NB4 (cell line): ENCODE measurements at regions not wholly inside any gene's neighbourhood (a gene's known extent, or its start where the extent isn't known, plus 50 kb on each side); places are given as distances from the start of the nearest gene placed in this dataset.

Source experiments
- DNase-seq: peaks from one replicate; pipeline ENCODE4 v3.0.0; 2010; ENCODE audit warnings: low read depth
- H3K4me3 ChIP-seq: one replicate; pipeline ENCODE4 v1.5.1; 2011; ENCODE audit warnings: mild to moderate bottlenecking, low read depth, low read length, moderate library complexity
- MYC ChIP-seq: IDR thresholded peaks from 2 replicates; pipeline ENCODE4 v1.6.1; 2011; ENCODE audit warnings: low read depth, low read length
- POLR2A ChIP-seq: IDR thresholded peaks from 2 replicates; pipeline ENCODE4 v1.6.1; 2011; ENCODE audit warnings: mild to moderate bottlenecking; ENCODE audit not compliant: insufficient read length; ENCODE audit errors: extremely low read depth
- TF ChIP-seq, protein P1 (sequence below): IDR thresholded peaks from 2 replicates; pipeline ENCODE4 v1.6.1; 2011; ENCODE audit warnings: low read depth, low read length
- TF ChIP-seq, protein P2 (sequence below): IDR thresholded peaks from one replicate; pipeline ENCODE4 v1.5.1; 2012; ENCODE audit warnings: low read depth, low read length

DNA sequence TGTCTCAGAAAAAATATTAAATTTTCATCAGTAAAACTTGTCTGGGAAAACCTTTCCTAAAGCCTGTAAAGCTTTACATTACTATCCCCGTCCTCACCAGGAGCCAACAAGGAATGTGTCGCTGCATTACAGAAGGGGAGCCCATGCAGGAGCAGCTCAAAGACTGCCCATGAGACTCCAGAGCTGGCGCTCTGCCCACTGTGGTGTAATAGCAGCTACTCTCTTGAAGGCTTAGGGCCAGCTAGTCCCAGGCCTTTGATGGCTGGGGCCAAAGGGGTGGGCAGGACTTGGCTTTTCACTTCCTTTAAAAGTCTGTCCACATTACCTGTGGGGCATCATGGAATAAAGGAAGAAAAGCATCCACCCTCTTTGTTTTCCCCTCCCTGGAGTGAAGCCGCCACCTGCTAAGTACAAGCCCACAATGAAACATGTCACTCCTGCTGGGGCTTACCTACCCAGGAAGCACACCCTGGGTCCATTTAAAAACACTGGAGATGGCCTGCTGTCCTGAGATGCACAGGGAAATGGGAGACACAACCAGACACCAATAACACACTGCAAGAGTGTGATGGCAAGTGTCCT, 150.7 kb downstream of the ADAMTS15 start:
- TF ChIP-seq, protein P1, sequence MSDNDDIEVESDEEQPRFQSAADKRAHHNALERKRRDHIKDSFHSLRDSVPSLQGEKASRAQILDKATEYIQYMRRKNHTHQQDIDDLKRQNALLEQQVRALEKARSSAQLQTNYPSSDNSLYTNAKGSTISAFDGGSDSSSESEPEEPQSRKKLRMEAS = no peak
- TF ChIP-seq, protein P2, sequence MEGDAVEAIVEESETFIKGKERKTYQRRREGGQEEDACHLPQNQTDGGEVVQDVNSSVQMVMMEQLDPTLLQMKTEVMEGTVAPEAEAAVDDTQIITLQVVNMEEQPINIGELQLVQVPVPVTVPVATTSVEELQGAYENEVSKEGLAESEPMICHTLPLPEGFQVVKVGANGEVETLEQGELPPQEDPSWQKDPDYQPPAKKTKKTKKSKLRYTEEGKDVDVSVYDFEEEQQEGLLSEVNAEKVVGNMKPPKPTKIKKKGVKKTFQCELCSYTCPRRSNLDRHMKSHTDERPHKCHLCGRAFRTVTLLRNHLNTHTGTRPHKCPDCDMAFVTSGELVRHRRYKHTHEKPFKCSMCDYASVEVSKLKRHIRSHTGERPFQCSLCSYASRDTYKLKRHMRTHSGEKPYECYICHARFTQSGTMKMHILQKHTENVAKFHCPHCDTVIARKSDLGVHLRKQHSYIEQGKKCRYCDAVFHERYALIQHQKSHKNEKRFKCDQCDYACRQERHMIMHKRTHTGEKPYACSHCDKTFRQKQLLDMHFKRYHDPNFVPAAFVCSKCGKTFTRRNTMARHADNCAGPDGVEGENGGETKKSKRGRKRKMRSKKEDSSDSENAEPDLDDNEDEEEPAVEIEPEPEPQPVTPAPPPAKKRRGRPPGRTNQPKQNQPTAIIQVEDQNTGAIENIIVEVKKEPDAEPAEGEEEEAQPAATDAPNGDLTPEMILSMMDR = no peak
- TF ChIP-seq POLR2A (no peak), MYC (no peak)
- no peak for DNase-seq

DNA sequence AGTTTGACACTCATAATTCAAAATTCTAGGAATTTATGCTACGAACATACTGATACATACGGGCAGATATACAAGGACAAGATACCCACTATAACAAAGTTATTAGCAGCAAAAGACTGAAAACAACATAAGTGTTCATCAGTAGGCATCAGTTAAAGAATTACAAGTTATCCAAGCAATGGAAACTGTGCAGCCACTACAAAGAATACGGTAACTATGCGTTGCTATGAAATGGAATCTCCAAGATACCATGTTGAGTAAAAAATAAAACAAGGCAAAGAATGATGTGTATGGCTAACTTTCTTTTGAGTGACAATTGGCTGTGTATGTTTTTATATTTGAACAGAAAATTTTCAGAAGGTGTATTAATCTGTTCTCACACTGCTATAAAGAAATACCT, 151.7 kb downstream of the ADAMTS15 start:
- TF ChIP-seq POLR2A = no peak
- H3K4me3 ChIP-seq = no peak overlapping the region
- DNase-seq = no peak

More for the DNA sequence above, 150.7 kb downstream of the ADAMTS15 start:
- H3K4me3 ChIP-seq = no peak overlapping the region

DNA sequence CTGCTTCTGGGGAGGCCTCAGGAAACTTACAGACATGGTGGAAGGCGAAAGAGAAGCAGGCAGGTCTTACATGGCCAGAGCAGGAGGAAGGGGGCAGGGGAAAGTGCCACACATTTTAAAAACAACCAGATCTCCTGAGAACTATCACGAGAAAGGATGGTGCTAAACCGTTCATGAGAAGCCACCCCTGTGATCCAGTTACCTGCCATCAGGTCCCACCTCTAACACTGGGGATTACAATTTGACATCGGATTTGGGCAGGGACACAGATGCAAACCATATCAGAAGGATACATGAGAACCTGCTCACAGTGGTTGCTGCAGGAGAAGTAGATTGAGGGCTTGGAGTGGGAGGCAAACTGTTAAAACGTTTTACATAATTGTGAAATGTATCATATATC, 152.2 kb downstream of the ADAMTS15 start:
- no peak for DNase-seq
- H3K4me3 ChIP-seq = no peak overlapping the region
- TF ChIP-seq, protein P2 = no peak
- TF ChIP-seq POLR2A (no peak), MYC (no peak)
- TF ChIP-seq, protein P1 = no peak

DNA sequence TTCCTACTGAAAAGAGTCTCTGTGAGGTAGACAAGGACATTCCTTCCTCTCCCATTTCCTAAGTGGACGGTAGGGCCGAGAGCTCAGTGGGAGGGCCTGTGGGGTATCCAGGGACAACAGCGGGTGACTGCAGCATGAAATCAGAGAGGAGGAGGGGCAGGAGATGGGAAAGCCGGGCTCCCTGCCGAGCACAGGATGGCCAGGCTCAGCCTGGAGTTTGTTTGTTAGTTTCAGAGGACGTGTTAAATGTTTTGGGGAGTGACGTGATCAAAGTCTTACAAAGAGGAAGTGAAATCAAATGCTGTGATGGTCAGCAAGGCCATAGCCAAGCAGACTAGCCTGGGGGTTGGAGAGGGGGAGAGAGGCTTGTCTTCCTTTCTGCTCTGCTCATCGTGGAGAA, 152.7 kb downstream of the ADAMTS15 start:
- peak; percentile 31 for DNase-seq
- H3K4me3 ChIP-seq = no peak overlapping the region
- TF ChIP-seq, protein P2 = no peak
- no peak for TF ChIP-seq POLR2A
- TF ChIP-seq MYC = no peak
- TF ChIP-seq, protein P1 = no peak

DNA sequence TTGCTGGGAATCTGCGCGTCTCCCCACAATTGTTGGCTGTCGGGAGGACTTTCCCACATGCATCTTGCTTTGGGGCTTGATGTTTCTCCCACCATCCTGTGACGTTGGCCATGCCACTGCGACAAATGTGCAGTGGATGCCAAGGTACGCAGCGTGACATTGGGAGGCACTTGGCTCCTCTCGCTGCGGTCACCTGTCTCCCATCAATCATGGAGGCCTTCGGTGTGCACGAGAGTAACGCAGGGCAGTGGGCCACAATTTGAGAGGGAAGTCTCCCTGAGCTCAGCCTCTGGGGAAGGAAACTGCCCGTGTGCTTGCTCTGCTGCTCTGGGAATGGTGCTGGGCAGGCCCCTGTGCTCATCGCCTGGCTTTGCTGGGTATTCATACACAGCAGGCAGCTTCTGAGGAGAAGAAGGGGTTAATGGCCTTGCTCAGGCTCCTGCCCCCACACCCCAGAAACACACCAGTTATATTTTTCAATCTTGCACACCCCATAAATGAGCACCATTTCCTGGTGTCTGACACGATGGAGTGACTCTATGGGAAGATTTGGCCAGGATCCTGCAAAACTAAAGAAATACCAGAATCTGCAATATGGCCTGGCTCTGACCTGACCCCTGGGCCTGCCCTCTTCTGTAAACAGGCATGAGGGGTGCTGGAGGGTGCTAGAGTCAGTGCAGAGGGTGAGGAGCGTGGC, 153.5 kb downstream of the ADAMTS15 start:
- DNase-seq = no peak
- TF ChIP-seq, protein P2 = no peak
- TF ChIP-seq, protein P1 = no peak
- no peak for TF ChIP-seq POLR2A
- TF ChIP-seq MYC = no peak
- no peak overlapping the region for H3K4me3 ChIP-seq

DNA sequence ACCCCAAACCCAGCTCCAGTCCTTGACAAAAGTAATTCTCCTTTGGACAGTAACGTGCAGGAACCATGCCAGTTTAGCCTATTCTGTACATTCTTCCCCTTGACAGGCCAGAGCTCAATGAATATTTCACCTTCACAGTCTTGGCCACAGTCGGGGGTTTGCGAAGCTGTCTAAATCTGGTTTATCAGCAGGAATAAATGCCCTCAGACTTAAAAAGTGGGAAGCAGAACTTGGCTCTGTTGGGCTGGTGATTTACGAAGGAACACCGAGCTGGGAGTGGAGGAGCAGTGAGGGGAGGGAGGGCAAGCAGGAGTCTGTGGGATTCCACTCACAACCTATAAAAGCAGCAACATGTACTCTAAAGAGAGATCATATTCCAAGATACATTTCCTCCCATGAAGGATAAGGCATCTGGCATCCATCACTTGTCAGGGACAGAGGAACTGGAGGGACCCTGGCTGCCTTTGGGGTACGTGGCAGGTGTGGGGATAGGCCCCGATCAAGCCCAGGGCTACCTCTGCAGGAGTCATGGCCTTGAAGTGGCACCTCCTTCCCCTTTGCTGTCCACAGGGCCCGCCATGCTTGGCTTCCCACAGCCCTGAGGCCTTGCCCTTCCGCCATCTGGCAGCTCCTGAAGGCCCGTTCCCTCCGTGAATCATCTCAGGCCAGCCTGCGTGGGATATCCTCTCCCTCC, 154.3 kb downstream of the ADAMTS15 start:
- no peak for DNase-seq
- no peak overlapping the region for H3K4me3 ChIP-seq
- TF ChIP-seq POLR2A (no peak), MYC (no peak)
- TF ChIP-seq, protein P2 = no peak
- TF ChIP-seq, protein P1 = no peak
